GM21526 (cell line): ENCODE measurements at regions not wholly inside any gene's neighbourhood (a gene's known extent, or its start where the extent isn't known, plus 50 kb on each side); places are given as distances from the start of the nearest gene placed in this dataset.
"Not testable (repeated sequence)": the region's sequence is repeated elsewhere in the genome, so short reads cannot be mapped to it uniquely, and the experiment has no call there.

Experiments used
- ATAC-seq: cut with Tn5 transposase; IDR thresholded peaks from one replicate; pipeline ENCODE4 v1.9.1; 2021; ENCODE audit warnings: moderate library complexity; ENCODE audit not compliant: unreplicated experiment, low FRiP score

DNA sequence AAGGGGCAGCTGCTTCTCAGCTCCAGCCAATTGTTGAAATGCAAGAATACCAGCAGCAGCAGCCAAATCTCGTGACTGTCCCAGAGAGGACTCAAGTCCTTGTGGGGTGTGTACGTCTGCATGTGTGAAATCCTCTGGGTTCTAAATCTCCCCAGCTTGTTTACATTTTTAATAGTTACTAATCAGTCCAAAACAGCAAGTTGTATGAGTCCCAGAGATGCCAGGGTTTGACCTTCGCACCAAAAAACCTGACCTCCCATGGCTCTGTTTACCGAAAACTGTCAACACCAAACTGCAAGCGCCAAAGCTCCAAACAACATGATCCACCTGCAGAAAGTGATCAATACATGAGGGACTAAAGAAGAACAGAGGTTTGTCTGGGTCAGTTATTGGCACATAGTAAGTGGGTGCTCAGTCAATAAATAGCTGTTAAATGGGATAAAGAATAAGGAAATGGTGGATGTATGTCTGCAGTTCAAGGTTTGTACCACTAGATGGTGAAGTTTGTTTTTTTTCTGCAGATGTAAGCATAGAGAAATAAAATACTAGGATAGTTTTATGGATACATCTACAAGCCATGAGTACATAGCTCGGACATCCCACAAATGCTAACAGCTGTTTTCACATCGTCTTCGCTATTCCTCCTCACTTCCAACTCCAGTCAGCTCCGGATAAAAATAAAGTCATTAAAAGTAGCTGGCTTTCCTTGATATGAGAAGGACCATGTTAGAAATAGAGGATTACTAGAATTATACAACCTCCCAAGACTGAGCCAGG is 85.3 kb upstream of the ADRB2 start:
- peak; percentile 71 for ATAC-seq

DNA sequence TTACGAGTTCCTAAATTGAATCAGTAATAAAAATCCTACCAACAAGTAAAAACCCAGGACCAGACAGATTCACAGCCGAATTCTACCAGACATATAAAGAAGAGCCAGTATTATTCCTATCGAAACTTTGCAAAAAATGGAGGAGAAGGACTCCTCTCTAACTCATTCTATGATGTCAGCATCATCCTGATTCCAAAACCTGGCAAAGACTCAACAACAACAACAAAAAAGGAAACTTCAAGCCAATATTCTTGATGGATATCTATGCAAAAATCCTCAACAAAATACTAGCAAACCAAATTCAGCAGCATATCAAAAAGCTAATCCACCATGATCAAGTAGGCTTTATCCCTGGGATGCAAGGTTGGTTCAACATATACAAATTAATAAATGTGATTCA is 84.6 kb upstream of the ADRB2 start:
- not testable (repeated sequence) for ATAC-seq

DNA sequence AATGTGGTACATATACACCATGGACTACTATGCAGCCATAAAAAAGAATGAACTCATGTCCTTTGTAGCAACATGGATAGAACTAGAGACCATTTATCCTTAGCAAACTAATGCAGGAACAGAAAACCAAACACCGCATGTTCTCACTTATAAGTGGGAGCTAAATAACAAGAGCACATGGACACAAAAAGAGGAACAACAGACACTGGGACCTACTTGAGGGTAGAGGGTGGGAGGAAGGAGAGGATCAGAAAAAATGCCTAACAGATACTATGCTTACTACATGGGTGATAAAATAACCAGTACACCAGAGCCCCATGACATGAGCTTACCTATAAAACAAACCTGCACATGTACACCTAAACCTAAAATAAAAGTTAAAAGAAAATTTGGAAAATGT is 82.0 kb upstream of the ADRB2 start:
- not testable (repeated sequence) for ATAC-seq

DNA sequence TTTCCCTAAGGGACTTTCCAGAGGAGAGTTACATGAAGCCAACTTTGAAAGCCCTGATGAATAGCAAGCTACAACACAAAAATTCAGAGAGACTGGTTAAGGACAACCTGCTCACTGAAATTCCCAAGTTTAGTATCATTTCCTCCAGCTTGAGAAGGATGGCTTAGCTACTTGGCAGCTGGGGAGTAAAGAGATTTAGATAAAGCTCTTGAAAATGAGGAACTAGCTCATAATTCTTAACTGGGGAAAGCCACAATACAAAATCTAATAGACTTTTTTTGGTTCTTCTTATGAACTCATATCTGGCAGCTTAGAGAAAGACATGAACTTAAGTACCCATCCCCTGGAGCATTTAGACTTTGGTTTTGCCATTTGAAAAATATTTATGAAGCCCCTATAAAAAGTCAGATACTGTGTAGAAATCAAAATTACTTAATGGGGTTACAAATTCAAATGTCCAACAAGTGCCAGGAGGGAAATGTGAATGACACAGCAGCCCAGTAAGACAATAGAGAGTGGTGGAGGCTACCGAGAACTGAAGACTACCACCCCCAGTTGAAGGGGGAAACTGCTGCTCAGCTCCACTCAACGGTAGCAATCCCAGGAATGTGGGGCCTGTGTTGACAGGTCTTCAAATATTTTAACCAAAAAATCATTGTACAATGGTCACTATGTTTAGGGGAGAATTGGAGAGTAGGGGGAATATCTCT is 79.4 kb upstream of the ADRB2 start:
- peak; percentile 63 for ATAC-seq

DNA sequence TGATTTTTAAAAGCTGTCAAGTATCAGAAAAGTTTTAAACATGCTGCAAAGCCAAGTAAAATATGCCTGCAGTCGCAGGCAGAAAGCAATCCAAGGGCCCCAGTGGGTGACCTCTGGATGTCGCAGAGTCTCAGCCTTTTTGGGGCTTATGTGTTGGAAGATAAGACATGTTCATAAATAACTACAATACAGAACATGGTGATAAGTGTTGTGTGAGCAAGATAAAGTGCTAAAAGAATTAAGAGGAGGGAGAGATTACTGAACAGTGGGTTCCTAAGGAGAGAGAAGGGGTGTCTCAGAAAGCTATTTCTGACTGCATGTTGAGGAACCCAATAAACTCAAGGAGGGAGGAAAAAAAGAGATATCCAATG is 78.9 kb upstream of the ADRB2 start:
- ATAC-seq, result no peak

DNA sequence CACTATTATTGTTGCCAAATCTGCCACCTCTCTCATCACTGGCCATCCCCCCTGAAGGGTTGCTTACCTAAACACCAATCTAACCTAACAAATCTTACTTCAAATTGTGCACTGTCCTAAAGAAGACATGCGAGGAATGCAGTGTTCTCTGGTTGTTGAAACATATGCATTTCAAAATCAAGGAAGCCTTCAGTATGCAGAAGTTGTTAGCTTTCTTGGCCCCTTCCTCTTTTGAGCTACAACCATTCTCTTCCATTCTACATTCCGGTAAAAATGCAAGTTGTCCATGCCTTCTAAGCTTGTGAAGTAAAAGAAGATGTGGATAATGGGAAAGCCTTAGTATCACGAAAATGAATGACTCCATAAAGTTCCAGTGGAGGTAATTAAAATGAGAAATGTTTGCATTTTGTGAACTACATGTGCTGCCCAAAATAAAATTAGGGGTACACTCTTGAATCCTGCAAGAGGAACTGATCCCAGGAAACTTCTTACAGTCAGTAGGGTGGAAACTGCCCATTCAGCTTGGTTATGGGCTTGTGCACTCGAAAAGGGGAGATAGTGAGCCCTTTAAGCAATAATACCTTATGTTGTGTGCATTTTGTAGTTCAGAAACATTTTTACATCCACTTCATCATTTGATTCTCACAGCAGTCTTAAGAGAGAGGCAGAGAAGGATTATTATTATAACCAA is 77.6 kb upstream of the ADRB2 start:
- ATAC-seq, result no peak

DNA sequence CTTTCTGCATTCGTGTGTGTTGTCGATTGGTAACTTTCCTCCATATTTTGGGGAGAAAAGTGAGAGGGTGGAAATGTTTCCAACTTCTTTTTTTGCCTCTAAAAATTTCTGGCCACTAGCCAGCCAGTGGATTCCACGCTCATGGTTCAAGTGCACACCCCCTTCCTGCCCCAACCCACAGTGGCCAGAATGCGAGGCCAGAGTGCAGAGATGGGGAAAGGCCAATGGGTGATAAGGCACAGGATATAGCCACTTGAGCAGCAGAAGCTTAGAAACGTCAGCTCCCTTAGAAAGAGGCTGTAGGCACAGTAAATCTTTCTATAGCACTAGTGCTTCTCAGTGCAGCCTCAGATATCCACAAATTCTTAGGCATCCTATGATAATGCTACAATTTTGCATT is 75.8 kb upstream of the ADRB2 start:
- no peak for ATAC-seq

DNA sequence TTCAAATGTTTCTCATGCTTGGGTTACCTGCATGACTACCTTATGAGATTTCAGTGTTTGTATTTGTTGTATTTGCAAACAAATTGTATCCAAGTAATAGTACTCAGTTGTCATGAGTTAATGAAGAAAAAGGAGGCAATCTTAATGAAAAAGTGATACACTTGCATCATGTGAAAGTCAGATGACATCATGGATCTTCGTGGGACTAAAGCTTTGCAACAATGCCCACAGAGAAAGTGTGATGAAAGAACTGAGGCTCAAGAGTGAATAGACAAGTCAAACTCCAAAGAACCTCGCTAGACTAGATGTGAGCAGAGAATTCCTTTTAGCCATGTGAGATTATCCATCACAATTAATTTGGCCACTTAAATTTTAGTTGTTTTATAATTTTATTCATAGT is 75.4 kb upstream of the ADRB2 start:
- no peak for ATAC-seq

DNA sequence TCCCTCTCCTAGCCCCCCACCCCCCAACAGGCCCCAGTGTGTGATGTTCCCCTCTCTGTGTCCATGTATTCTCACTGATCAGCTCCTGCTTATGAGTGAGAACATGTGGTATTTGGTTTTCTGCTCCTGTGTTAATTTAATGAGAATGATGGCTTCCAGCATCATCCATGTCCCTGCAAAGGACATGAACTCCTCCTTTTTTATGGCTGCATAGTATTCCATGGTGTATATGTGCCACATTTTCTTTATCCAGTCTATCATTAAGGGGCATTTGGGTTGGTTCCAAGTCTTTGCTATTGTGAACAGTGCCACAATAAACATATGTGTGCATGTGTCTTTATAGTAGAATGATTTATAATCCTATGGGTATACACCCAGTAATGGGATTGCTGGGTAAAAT is 74.0 kb upstream of the ADRB2 start:
- ATAC-seq, result not testable (repeated sequence)

DNA sequence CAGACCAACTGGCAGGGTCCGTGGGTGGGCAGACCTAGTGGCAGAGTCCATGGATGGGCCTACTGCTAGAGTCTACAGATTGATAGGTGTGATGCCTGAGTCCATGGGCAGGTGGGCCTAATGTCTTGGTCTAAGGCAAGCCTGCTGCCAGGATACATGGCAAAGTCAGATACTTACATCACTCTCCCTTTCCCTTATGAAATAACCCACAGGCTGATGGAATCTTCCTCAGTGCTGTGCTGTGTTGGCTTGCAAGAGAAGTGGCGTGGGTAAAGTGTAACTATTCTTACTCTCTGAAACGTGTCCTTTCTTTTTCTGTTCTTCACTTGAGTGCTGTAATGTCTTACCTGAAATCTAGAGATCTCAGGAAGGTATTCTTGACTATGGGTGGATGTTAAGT is 67.3 kb upstream of the ADRB2 start:
- ATAC-seq, result no peak

DNA sequence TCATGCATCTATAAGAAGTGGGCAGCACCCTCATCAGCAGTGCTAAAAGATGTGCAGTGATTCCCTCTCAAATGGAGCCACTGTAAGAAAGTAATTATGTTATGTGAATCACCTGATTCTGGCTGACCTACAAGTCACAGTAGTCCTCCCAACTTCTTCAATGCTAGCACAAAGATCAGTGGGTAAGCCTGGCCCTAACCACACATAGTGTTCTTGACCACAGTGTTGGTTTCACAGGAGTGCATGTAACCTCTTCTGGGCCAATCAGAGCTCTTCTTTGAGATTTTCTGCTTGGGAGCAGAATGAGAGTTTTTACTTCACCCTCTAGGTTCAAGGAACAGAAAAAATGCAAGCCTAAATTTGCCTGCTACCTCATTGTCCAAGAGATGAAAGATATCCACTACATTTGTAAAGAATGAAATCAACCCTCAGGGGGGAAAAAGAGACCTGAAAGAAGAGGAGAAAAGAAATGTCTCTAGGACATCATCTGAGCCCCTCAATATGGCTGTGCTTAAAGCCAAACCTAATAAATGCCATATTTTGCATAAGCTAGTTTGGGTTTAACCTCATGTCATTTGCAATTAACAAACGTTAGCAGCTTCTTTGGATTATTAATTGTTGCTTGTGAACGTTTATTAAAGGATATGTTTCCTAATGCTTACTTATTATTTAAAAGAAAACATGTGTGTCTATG is 65.3 kb upstream of the ADRB2 start:
- ATAC-seq, result peak; percentile 100

DNA sequence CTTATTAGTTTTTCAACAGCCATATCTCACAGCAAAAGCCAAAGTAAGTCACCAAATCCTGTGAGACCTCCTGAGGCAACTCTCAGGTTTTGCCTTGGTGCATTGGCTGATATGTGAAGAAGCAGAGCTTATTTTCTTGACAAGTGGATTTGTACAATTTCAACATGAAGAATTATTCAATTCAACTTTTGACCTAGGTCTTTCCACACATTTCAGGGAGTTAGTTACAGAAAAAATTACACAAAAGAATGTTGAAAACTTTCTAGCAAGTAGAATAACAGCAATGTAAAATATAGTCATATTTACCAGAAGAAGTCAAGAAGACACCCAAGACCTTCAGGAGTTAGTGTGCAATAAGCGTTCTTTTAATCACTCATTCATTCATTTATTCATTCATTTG is 62.4 kb upstream of the ADRB2 start:
- no peak for ATAC-seq

DNA sequence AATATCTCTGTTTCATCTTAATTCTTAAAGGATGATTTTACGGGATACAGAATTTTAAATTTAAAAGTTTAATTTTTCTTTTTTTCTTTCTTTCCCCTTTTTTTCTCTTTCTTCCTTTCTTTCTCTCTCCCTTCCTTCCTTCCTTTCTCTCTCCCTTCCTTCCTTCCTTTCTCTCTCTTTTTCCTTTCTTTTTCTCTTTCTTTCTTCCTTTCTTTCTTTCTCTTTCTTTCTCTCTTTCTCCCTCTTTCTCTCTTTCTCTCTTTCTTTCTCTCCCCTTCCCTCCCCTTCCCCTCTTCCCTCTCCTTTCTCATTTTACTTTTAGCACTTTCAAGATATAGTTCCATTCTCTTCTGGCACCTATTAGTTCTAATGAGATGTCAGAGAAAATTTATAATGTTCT is 61.4 kb upstream of the ADRB2 start:
- ATAC-seq, result no peak

DNA sequence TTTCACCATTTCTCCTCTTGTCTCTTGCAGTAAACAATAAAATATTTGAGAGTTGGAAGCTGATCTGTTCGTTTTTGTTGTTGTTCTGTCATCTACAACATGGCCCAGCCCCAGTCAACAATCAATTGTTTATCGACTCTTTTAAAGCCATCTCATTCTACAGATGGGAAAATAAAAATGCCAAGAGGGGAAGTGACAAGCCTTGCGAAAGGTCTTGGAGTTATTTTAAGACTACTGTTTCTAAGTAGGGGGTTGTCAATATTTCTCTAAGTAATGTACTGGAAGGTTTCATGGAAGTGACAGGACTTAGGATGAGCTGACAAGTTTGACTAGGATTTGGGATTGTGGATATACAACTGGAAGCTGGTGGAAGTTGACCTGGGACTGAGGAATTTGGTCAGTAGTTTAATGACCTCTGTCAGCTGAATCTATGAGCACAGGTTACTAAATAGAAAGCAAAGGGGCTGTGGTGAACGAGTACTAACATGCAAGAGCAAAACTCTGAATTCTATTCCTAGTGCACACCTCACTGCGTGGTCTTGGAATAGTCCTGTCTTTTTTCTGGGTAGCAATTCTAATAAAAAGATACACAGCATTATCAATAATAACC is 57.5 kb upstream of the ADRB2 start:
- ATAC-seq, result no peak

DNA sequence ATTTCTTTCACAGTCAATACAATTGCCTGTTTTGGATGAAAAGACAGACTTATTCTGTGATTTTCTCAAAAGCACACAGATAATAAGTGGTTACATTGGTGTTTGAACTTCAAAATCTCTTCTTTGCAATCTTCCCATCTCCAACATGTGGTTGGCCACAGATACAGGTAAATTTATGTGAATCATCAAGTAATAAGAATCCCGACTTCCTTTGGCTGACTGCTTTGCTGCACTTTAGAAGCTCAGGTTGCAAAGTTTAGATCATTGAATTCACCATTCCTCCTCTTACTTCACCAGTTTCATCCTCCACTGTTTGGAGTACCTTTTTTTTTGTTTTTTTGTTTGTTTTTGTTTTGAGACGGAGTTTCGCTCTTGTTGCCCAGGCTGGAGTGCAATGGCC is 56.5 kb upstream of the ADRB2 start:
- ATAC-seq, result no peak

DNA sequence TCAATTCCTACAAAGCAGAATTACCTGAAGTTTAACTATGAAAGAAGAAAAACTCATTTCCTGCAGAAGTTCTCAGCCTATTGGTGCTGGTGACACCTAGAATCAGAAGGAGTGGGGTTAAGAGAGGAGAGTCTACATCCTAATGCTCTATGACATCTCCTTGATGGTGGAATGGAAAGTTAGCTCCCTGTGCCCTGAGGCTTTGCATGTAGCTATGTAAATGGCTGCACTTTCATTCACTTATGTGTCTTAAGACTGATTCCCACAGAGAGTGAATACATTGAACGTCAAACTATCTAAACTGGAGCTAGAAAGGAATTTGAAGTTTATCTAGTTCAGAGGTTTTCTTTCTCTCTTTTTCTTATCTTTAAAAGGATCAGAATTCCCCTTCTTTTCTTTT is 52.1 kb upstream of the ADRB2 start:
- ATAC-seq, result no peak

DNA sequence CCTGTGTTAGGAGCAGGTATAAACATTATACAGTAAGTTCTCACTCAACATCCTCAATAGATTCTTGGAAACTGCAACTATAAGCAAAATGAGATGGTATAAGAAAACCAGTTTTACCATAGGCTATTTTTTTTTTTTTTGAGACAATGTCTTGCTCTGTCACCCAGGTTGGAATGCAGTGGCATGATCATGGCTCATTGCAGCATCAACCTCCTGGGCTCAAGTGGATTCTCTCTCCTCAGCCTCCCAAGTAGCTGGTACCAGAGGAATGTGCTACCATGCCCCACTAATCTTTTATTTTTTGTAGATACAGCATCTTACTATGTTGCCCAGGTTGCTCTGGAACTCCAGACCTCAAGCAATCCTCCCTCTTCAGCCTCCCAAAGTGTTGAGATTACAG is 50.1 kb upstream of the ADRB2 start:
- no peak for ATAC-seq
